HepG2 (cell line): ENCODE measurements at regions not wholly inside any gene's neighbourhood (a gene's known extent, or its start where the extent isn't known, plus 50 kb on each side); places are given as distances from the start of the nearest gene placed in this dataset.

ENCODE experiments used
- ATAC-seq: fragments of 200-7000 bp; cut with Tn5 transposase; 3 replicates; pipeline ENCODE4 v1.9.1; 2020; ENCODE audit warnings: mild to moderate bottlenecking, moderate library complexity
- BruUV-seq: library from RNA; stranded (reverse); fragments of 400-500 nt; replicated peaks from 2 replicates; lab custom pipeline; 2021; lab: Mats Ljungman, UMichigan
- CTCF ChIA-PET: fragments of 300-600 bp; formaldehyde crosslinking; extraction: SDS; loops from one replicate; lab custom pipeline; 2021; ENCODE audit warnings: low total read pairs, inconsistent platforms, low intra/inter-chr PET ratio; lab: Yijun Ruan, JAX
- POLR2A ChIA-PET: fragments of 350-600 bp; sonication (Branson Sonifier 250); formaldehyde crosslinking; loops from one replicate; lab custom pipeline; 2020; ENCODE audit warnings: antibody characterized with exemption, inconsistent platforms; lab: Yijun Ruan, JAX
- DNase-seq: peaks from one replicate; pipeline ENCODE4 v3.0.0-alpha.2; 2015; ENCODE audit warnings: low spot score
- FAIRE-seq: peaks from 3 replicates; lab custom pipeline; 2011; peaks lifted over from hg19 to GRCh38; lab: Jason Lieb, UNC
- H2AFZ ChIP-seq: one replicate; pipeline ENCODE4 v1.6.1; 2011; ENCODE audit warnings: low read length, inconsistent platforms
- H3K27ac ChIP-seq: fragments of 300-600 bp; 3 replicates; pipeline ENCODE4 v1.8.0; 2011; ENCODE audit warnings: mixed run types, mild to moderate bottlenecking, mixed read lengths, low read length, inconsistent platforms; ENCODE audit not compliant: insufficient read depth; ENCODE audit errors: extremely low read length
- H3K27me3 ChIP-seq, 2 experiments: fragments of 200-600 bp in 1 of 2; 2 replicates in 1 of 2; 3 replicates in 1 of 2; pipeline versions ENCODE4 v1.6.0 to v1.8.0; 2011; ENCODE audit warnings: low read length in 2 of 2, mild to moderate bottlenecking in 2 of 2, moderate library complexity in 2 of 2, inconsistent platforms in 1 of 2; ENCODE audit not compliant: insufficient read depth in 2 of 2, control insufficient read depth in 1 of 2
- H3K36me3 ChIP-seq, 2 experiments: fragments of 200-600 bp in 1 of 2; replicated peaks in 1 of 2; 2 replicates in 1 of 2; 3 replicates in 1 of 2; pipeline versions ENCODE4 v1.5.1 to v1.8.0; 2011; ENCODE audit warnings: low read length in 2 of 2, inconsistent platforms in 1 of 2; ENCODE audit not compliant: insufficient read depth in 2 of 2, control insufficient read depth in 1 of 2
- H3K4me1 ChIP-seq: 2 replicates; pipeline ENCODE4 v1.5.1; 2012; ENCODE audit warnings: low read length, inconsistent platforms; ENCODE audit not compliant: insufficient read depth
- H3K4me2 ChIP-seq: 2 replicates; pipeline ENCODE4 v1.6.0; 2011; ENCODE audit warnings: low read depth, low read length, inconsistent platforms
- H3K4me3 ChIP-seq, 3 experiments: fragments of 200-600 bp in 1 of 3; sonication (generic), shearing (Covaris generic) in 1 of 3; replicated peaks in 1 of 3; 2 replicates each; pipeline ENCODE4 v1.5.1; 2011 to 2016; ENCODE audit warnings: low read length in 3 of 3, inconsistent platforms in 2 of 3, low read depth in 2 of 3, mild to moderate bottlenecking in 2 of 3, control low read depth in 1 of 3, mixed read lengths in 1 of 3; ENCODE audit not compliant: insufficient read depth in 1 of 3
- H3K79me2 ChIP-seq: one replicate; pipeline ENCODE4 v1.6.1; 2011; ENCODE audit warnings: low read length, inconsistent platforms; ENCODE audit not compliant: insufficient read depth
- H3K9ac ChIP-seq: 2 replicates; pipeline ENCODE4 v1.6.0; 2011; ENCODE audit warnings: mild to moderate bottlenecking, low read depth, low read length, inconsistent platforms; ENCODE audit not compliant: insufficient read depth
- H3K9me3 ChIP-seq: 2 replicates; pipeline ENCODE4 v1.5.1; 2012; ENCODE audit warnings: mild to moderate bottlenecking, low read length
- H4K20me1 ChIP-seq: 2 replicates; pipeline ENCODE4 v1.6.0; 2011; ENCODE audit warnings: inconsistent platforms, mild to moderate bottlenecking, low read length, moderate library complexity; ENCODE audit not compliant: insufficient read depth
- BCLAF1 ChIP-seq: fragments of 450-650 bp; IDR thresholded peaks from 2 replicates; pipeline ENCODE4 v1.6.1; 2017; ENCODE audit warnings: mild to moderate bottlenecking
- FOXP1 ChIP-seq, 2 experiments: fragments of 450-650 bp in 1 of 2; IDR thresholded peaks; 2 replicates each; pipeline ENCODE4 v1.6.1; 2017 to 2018; ENCODE audit warnings: antibody characterized with exemption in 1 of 2
- MATR3 ChIP-seq: sonication (generic); formaldehyde crosslinking; IDR thresholded peaks from 2 replicates; pipeline ENCODE4 v1.4.0; 2020; ENCODE audit warnings: missing genetic modification reagents
- MTERF4 ChIP-seq: sonication (generic); formaldehyde crosslinking; IDR thresholded peaks from 2 replicates; pipeline ENCODE4 v1.8.0; 2023; ENCODE audit warnings: mild to moderate bottlenecking, missing genetic modification reagents
- NR2C2 ChIP-seq: sonication (generic); formaldehyde crosslinking; IDR thresholded peaks from 2 replicates; pipeline ENCODE4 v1.4.0; 2020; ENCODE audit warnings: missing genetic modification reagents, mild to moderate bottlenecking, moderate library complexity, borderline replicate concordance
- ZNF260 ChIP-seq: sonication (generic); formaldehyde crosslinking; IDR thresholded peaks from 2 replicates; pipeline ENCODE4 v1.4.0; 2020; ENCODE audit warnings: missing genetic modification reagents, low read depth, mild to moderate bottlenecking, borderline replicate concordance
- ZNF34 ChIP-seq: sonication (generic); formaldehyde crosslinking; IDR thresholded peaks from 2 replicates; pipeline ENCODE4 v1.4.0; 2020; ENCODE audit warnings: mild to moderate bottlenecking, missing genetic modification reagents, borderline replicate concordance
- ZNF598 ChIP-seq: sonication (generic); formaldehyde crosslinking; IDR thresholded peaks from 2 replicates; pipeline ENCODE4 v1.5.1; 2020; ENCODE audit warnings: mild to moderate bottlenecking, missing genetic modification reagents, borderline replicate concordance
- ZSCAN12 ChIP-seq: sonication (generic); formaldehyde crosslinking; IDR thresholded peaks from 2 replicates; pipeline ENCODE4 v1.9.0; 2021; ENCODE audit warnings: mild to moderate bottlenecking, missing genetic modification reagents
- in situ Hi-C: cut with HindIII; loops from 2 replicates; pipeline ENCODE4 v1.10.0; 2017; ENCODE audit warnings: low pct_unique_long_range_greater_than_20kb; ENCODE audit not compliant: extremely low pct_ligation_motif_present
- intact Hi-C: fragments of 100-400 bp; cut with micrococcal nuclease; formaldehyde crosslinking; loops from one replicate; pipeline ENCODE4 v1.10.0; 2022; ENCODE audit not compliant: unreplicated experiment

DNA sequence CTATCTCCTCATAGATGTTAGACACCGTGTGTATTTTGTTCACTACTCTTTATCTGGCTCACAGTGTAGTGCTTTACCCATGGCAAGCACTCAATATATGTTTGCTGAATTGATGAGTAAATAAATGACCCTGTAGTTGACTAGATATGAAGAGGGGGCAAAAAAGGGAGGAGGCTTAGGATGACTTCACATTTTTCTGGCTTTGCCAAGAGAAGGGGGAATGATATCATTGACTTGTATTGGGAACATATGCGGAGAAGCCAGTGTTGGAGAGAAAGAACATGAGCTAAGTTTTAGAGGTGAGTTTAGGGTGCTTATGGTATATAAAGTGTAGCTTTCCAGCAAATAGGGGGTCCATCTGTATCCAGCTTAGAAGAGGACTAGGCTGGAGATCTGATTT lies 145.5 kb downstream of the TENT5C start (continued):
- TF ChIP-seq BCLAF1: no peak

GRCh38 chr1:117752661-117753060 lies 146.8 kb downstream of the TENT5C start:
- POLR2A ChIA-PET: no interaction called here
- peaks cover 3 to 25% of the 10 kb centered on the region in 2 experiments; a peak in 3 of 5 replicates for H3K27me3 ChIP-seq
- TF ChIP-seq ZNF260: no peak
- no peak for TF ChIP-seq ZSCAN12 (CRISPR knock-in tag)
- TF ChIP-seq NR2C2 (CRISPR knock-in tag): no peak
- no peak for TF ChIP-seq MATR3
- no peak for TF ChIP-seq ZNF34
- no peak for TF ChIP-seq ZNF598 (CRISPR knock-in tag)
- TF ChIP-seq FOXP1 (IDR thresholded peaks at IDR 0.05): no peak
- no peak for TF ChIP-seq FOXP1 (CRISPR knock-in tag; IDR thresholded peaks at IDR 0.05)
- TF ChIP-seq MTERF4: no peak
- TF ChIP-seq, all 625 proteins: peak for 0
- H3K4me2 ChIP-seq: no peak overlapping the region
- no peaks in the 10 kb centered on the region for H3K36me3 ChIP-seq
- no peak overlapping the region for H3K27ac ChIP-seq
- no TSS peak for BruUV-seq
- no peak for DNase-seq
- in situ Hi-C loops (no loop called here), intact Hi-C loops (no loop called here)
- H3K9ac ChIP-seq: no peak overlapping the region
- H3K4me3 ChIP-seq: no peak overlapping the region
- no peaks in the 10 kb centered on the region for H4K20me1 ChIP-seq
- H3K4me1 ChIP-seq: peaks cover 21% of the 10 kb centered on the region
- FAIRE-seq: no peak
- CTCF ChIA-PET: no interaction called here
- H3K79me2 ChIP-seq: no peaks in the 10 kb centered on the region
- H3K9me3 ChIP-seq: no peaks in the 10 kb centered on the region
- no peak overlapping the region for H2AFZ ChIP-seq
- no peak for ATAC-seq
